GM23248 (cell line): ENCODE measurements at regions not wholly inside any gene's neighbourhood (a gene's known extent, or its start where the extent isn't known, plus 50 kb on each side); places are given as distances from the start of the nearest gene placed in this dataset.

Source experiments
- DNase-seq: peaks from one replicate; pipeline ENCODE4 v3.0.0-alpha.2; 2015
- H2AFZ ChIP-seq: fragments of 200-600 bp; sonication (generic); 2 replicates; pipeline ENCODE4 v1.6.1; 2016; ENCODE audit warnings: antibody characterized with exemption
- H3F3A ChIP-seq: fragments of 200-600 bp; sonication (generic); 2 replicates; pipeline ENCODE4 v1.6.1; 2016; ENCODE audit warnings: mild to moderate bottlenecking, antibody characterized with exemption, mixed run types; ENCODE audit not compliant: insufficient read depth
- H3K27ac ChIP-seq: fragments of 200-600 bp; sonication (generic); 2 replicates; pipeline ENCODE4 v1.5.1; 2016; ENCODE audit warnings: mild to moderate bottlenecking
- H3K27me3 ChIP-seq: fragments of 200-600 bp; sonication (generic); replicated peaks from 2 replicates; pipeline ENCODE4 v1.6.1; 2016; ENCODE audit warnings: mild to moderate bottlenecking; ENCODE audit not compliant: insufficient read depth
- H3K36me3 ChIP-seq: fragments of 200-600 bp; sonication (generic); 2 replicates; pipeline ENCODE4 v1.6.1; 2016; ENCODE audit warnings: low read depth, mild to moderate bottlenecking
- H3K4me1 ChIP-seq: fragments of 200-600 bp; sonication (generic); 2 replicates; pipeline ENCODE4 v1.6.1; 2016; ENCODE audit warnings: mild to moderate bottlenecking; ENCODE audit not compliant: insufficient read depth
- H3K4me2 ChIP-seq: fragments of 200-600 bp; sonication (generic); one replicate; pipeline ENCODE4 v1.6.1; 2016; ENCODE audit warnings: mild to moderate bottlenecking; ENCODE audit not compliant: unreplicated experiment
- H3K4me3 ChIP-seq: fragments of 200-600 bp; sonication (generic); 2 replicates; pipeline ENCODE4 v1.5.1; 2016; ENCODE audit warnings: mild to moderate bottlenecking
- H3K79me2 ChIP-seq: fragments of 200-600 bp; sonication (generic); 2 replicates; pipeline ENCODE4 v1.6.1; 2016; ENCODE audit warnings: mild to moderate bottlenecking; ENCODE audit not compliant: insufficient read depth
- H3K9ac ChIP-seq: fragments of 200-600 bp; sonication (generic); 2 replicates; pipeline ENCODE4 v1.6.1; 2016; ENCODE audit warnings: mild to moderate bottlenecking
- H3K9me2 ChIP-seq: fragments of 200-600 bp; sonication (generic); 2 replicates; pipeline ENCODE4 v1.6.1; 2016; ENCODE audit warnings: mixed run types, mild to moderate bottlenecking, moderate library complexity; ENCODE audit not compliant: insufficient read depth
- H3K9me3 ChIP-seq: fragments of 200-600 bp; sonication (generic); one replicate; pipeline ENCODE4 v1.6.1; 2017; ENCODE audit warnings: low read depth
- H4K20me1 ChIP-seq: fragments of 200-600 bp; sonication (generic); 2 replicates; pipeline ENCODE4 v1.6.0; 2016; ENCODE audit not compliant: insufficient read depth
- EZH2 ChIP-seq: fragments of 200-600 bp; sonication (generic); IDR thresholded peaks from 2 replicates; pipeline ENCODE4 v1.6.1; 2018; ENCODE audit warnings: antibody characterized with exemption, mild to moderate bottlenecking; ENCODE audit not compliant: insufficient read depth, poor library complexity, severe bottlenecking
- EZH2phosphoT487 ChIP-seq: fragments of 200-600 bp; sonication (generic); IDR thresholded peaks from 2 replicates; pipeline ENCODE4 v1.6.1; 2018; ENCODE audit warnings: antibody characterized with exemption, moderate library complexity, mild to moderate bottlenecking, low read depth; ENCODE audit not compliant: insufficient read depth
- WGBS, 2 experiments: methylation state at CpG; one replicate each; pipeline ENCODE4 v1.1.6; 2015 to 2017; ENCODE audit warnings: low lambda C conversion rate in 2 of 2, low coverage in 1 of 2; ENCODE audit errors: missing lambda C conversion rate in 2 of 2; 5-methylcytosine and 5-hydroxymethylcytosine counted together
- in situ Hi-C: fragments of 300-500 bp; cut with MboI; formaldehyde crosslinking; loops from 2 replicates; pipeline ENCODE4 v1.15.0; 2020

GRCh38 chr3:43160664-43161063 is 54.8 kb upstream of the POMGNT2 start:
- no peaks in the 10 kb centered on the region for H3K27me3 ChIP-seq
- no peaks in the 10 kb centered on the region for H3K79me2 ChIP-seq
- no peaks in the 10 kb centered on the region for H4K20me1 ChIP-seq
- no peak overlapping the region for H2AFZ ChIP-seq
- no peaks in the 10 kb centered on the region for H3K4me1 ChIP-seq
- no peak overlapping the region for H3K27ac ChIP-seq
- no peaks in the 10 kb centered on the region for H3K9me3 ChIP-seq
- no peak for TF ChIP-seq EZH2
- no peak for TF ChIP-seq EZH2phosphoT487
- H3K4me3 ChIP-seq: no peak overlapping the region
- H3K36me3 ChIP-seq: no peaks in the 10 kb centered on the region
- no peaks in the 10 kb centered on the region for H3F3A ChIP-seq
- H3K9me2 ChIP-seq: no peaks in the 10 kb centered on the region
- 63 to 77% methylated on average over 1 of the region's 1 CpG for WGBS, 2 experiments
- no peak overlapping the region for H3K4me2 ChIP-seq
- no peak for DNase-seq
- in situ Hi-C loops: loop anchor here (10.0 kb wide), 1 partner anchor 334 kb away; no protein-coding TSS in a partner anchor
- no peak overlapping the region for H3K9ac ChIP-seq

DNA sequence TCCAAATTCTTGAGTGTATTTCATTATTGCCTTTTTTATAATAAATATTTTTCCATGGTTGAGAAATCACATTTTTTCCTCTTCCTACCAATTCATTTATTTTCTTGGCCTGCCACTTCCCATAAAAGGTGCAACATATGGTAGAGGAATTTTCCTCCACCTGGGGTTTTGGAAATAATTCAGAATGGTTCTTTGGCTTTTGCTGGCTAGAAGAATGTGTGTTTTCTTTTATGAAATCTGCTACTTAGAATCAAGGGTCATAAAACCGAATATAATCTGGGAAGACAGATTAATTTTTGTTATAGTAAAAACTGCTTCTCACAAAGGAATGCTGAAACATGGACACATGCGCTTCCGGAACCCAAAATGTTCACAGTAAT is 54.0 kb upstream of the POMGNT2 start:
- H3K4me3 ChIP-seq: no peak overlapping the region
- no peak for TF ChIP-seq EZH2phosphoT487
- TF ChIP-seq EZH2: no peak
- in situ Hi-C loops: loop anchor here (10.0 kb wide), 1 partner anchor 335 kb away; no protein-coding TSS in a partner anchor

DNA sequence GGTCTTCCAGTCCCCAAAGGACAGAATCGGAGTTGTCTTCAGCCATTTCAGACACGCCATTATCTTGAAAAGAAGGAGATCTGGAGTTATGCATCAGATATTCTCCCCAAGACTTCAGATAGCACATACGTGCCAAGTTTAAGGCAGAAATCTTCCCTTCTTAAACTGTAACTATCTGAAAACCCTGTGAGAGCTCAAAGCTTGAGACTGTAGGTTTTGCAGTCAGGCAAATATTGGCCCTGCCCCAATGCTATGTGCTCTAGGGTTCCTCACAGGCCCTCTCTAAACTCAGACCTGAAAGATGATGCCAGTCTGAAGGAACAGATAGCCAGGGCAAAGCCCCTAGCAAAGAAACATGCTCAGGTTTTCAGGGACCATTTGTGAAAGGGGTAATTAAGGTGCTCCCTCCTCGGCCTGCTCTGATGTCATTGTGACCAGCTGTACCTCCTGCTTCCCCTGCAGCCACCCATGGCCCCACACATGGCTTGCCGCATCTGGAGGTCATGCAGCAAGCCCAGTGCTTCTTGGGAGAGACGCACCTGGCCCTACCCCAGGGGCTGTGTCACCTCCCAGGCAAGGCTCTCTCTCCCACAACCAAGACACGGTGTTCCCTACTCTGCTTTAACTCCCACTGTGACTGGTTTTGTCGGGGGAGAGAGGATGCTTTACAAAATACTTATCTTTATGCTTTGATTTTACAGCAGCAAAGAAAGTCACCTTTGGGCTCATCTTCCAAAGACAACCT is 53.4 kb upstream of the POMGNT2 start:
- Histone ChIP-seq H3K4me2 (no peak overlapping the region), H3F3A (no peaks in the 10 kb centered on the region), H3K27me3 (no peaks in the 10 kb centered on the region), H3K9ac (no peak overlapping the region), H2AFZ (no peak overlapping the region), H3K9me3 (no peaks in the 10 kb centered on the region), H3K4me3 (no peak overlapping the region), H3K36me3 (no peaks in the 10 kb centered on the region), H4K20me1 (no peaks in the 10 kb centered on the region), H3K9me2 (no peaks in the 10 kb centered on the region), H3K27ac (no peak overlapping the region), H3K4me1 (no peaks in the 10 kb centered on the region), H3K79me2 (no peaks in the 10 kb centered on the region)
- no peak for DNase-seq
- in situ Hi-C loops: no loop called here
- TF ChIP-seq EZH2 (no peak), EZH2phosphoT487 (no peak)
- WGBS, 2 experiments: 56 to 61% methylated on average over 8 of the region's 8 CpGs

More for the DNA sequence above, 54.0 kb upstream of the POMGNT2 start:
- Histone ChIP-seq H3K27me3 (no peaks in the 10 kb centered on the region), H3K9me3 (no peaks in the 10 kb centered on the region), H3K79me2 (no peaks in the 10 kb centered on the region), H3K27ac (no peak overlapping the region), H3K9me2 (no peaks in the 10 kb centered on the region), H3F3A (no peaks in the 10 kb centered on the region), H3K4me2 (no peak overlapping the region), H2AFZ (no peak overlapping the region), H3K36me3 (no peaks in the 10 kb centered on the region), H3K9ac (no peak overlapping the region), H4K20me1 (no peaks in the 10 kb centered on the region), H3K4me1 (no peaks in the 10 kb centered on the region)
- DNase-seq: no peak
- 92 to 94% methylated on average over 3 of the region's 3 CpGs for WGBS, 2 experiments

- peaks cover 10% of the 10 kb centered on the region; the same call in 1 of the 2 replicates for H3K4me1 ChIP-seq
- H2AFZ ChIP-seq: no peak overlapping the region
- WGBS, 2 experiments: 50 to 58% methylated on average over 5 of the region's 5 CpGs
- H4K20me1 ChIP-seq: no peaks in the 10 kb centered on the region
- DNase-seq: no peak
- H3K4me3 ChIP-seq: no peak overlapping the region
- no peak overlapping the region for H3K27ac ChIP-seq
- no peaks in the 10 kb centered on the region for H3K79me2 ChIP-seq
- H3K9ac ChIP-seq: no peak overlapping the region
- no peaks in the 10 kb centered on the region for H3K36me3 ChIP-seq
- no peaks in the 10 kb centered on the region for H3K9me2 ChIP-seq
- H3K9me3 ChIP-seq: no peaks in the 10 kb centered on the region
- in situ Hi-C loops: no loop called here
- no peaks in the 10 kb centered on the region for H3F3A ChIP-seq
- no peaks in the 10 kb centered on the region for H3K27me3 ChIP-seq
- TF ChIP-seq EZH2phosphoT487: no peak
- no peak for TF ChIP-seq EZH2
- H3K4me2 ChIP-seq: no peak overlapping the region
Observed at GRCh38 chr3:43156812-43157455, 51.1 kb upstream of the POMGNT2 start.
